ENCODE measurements at regions not wholly inside any gene's neighbourhood (a gene's known extent, or its start where the extent isn't known, plus 50 kb on each side); places are given as distances from the start of the nearest gene placed in this dataset.

- no peak for DNase-seq
These were observed 422.9 kb downstream of the SPRY1 start for GRCh38 chr4:123819362-123820035.

GRCh38 chr4:123821861-123822260 is 425.3 kb downstream of the SPRY1 start:
- no peak for DNase-seq

- no peak for DNase-seq
These were observed 425.8 kb downstream of the SPRY1 start for GRCh38 chr4:123822353-123822752.

GRCh38 chr4:123823244-123823643 is 426.6 kb downstream of the SPRY1 start:
- DNase-seq: no peak

- DNase-seq: no peak
These were observed 427.9 kb downstream of the SPRY1 start for GRCh38 chr4:123824524-123824923.

GRCh38 chr4:123825596-123826291 is 429.1 kb downstream of the SPRY1 start:
- no peak for DNase-seq

GRCh38 chr4:123826896-123827295 is 430.3 kb downstream of the SPRY1 start:
- DNase-seq: no peak

GRCh38 chr4:123827511-123827910 is 430.9 kb downstream of the SPRY1 start:
- DNase-seq: no peak

- no peak for DNase-seq
These were observed 434.3 kb downstream of the SPRY1 start for GRCh38 chr4:123830930-123831329.

GRCh38 chr4:123832173-123833026 is 435.8 kb downstream of the SPRY1 start:
- DNase-seq: no peak

GRCh38 chr4:123833171-123833643 is 436.6 kb downstream of the SPRY1 start:
- no peak for DNase-seq

- no peak for DNase-seq
These were observed 439.4 kb downstream of the SPRY1 start for GRCh38 chr4:123835831-123836590.

GRCh38 chr4:123836851-123837595 is 440.4 kb downstream of the SPRY1 start:
- DNase-seq: no peak

GRCh38 chr4:123838474-123838873 is 441.9 kb downstream of the SPRY1 start:
- DNase-seq: no peak

GRCh38 chr4:123840197-123840596 is 443.6 kb downstream of the SPRY1 start:
- no peak for DNase-seq

GRCh38 chr4:123841447-123842121 is 445.0 kb downstream of the SPRY1 start:
- no peak for DNase-seq

GRCh38 chr4:123843137-123843536 is 446.5 kb downstream of the SPRY1 start:
- no peak for DNase-seq

GRCh38 chr4:123844374-123844773 is 447.8 kb downstream of the SPRY1 start:
- DNase-seq: no peak

GRCh38 chr4:123846092-123846491 is 449.5 kb downstream of the SPRY1 start:
- no peak for DNase-seq

- no peak for DNase-seq
These were observed 450.0 kb downstream of the SPRY1 start for GRCh38 chr4:123846561-123846960.

GRCh38 chr4:123848606-123849005 is 452.0 kb downstream of the SPRY1 start:
- no peak for DNase-seq
